HG03342 (cell line): ENCODE measurements at regions not wholly inside any gene's neighbourhood (a gene's known extent, or its start where the extent isn't known, plus 50 kb on each side); places are given as distances from the start of the nearest gene placed in this dataset.
"Not testable (repeated sequence)": the region's sequence is repeated elsewhere in the genome, so short reads cannot be mapped to it uniquely, and the experiment has no call there.

Source experiments
- ATAC-seq: cut with Tn5 transposase; IDR thresholded peaks from one replicate; pipeline ENCODE4 v1.9.1; 2021; ENCODE audit warnings: mild to moderate bottlenecking, moderate library complexity; ENCODE audit not compliant: unreplicated experiment

DNA sequence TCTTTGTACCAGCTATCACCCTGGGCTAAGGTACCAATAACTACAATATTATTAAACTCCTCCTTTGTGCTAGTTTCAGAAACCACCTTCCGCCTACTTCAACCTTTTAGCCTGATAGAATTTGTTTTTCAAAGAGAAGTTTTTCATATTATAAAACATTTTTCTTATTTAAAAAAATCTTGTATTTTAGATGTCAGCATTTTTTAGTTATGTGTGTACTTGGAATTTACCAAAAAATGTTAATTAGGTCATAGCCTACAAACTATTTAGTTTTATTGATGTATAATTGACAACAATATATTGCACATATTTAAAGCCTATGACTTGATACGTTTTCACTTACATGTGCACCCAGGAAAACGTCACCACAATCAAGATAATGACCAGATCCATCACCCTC lies 1097.6 kb downstream of the JRKL start:
- ATAC-seq: no peak

- ATAC-seq: no peak
These were observed 1109.1 kb downstream of the JRKL start for GRCh38 chr11:97498891-97499290.

DNA sequence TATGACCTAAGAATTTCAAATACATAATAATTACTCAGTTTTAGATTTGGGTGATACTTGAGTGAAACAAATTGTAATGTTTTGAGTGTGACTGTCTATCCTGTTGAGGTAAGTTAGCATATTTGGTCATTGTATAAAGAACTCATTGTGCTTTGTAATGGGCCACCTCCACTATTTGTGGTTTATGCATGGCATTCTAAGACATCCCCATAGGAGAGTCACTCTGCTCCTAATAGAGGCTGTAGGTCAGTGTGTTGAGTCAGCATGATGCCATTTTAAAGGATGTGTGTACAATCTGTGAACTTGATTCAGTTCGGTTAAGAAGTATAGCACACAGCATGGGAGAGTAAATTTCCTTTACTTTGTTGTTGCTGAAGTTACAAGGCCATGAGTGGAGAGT lies 1112.4 kb downstream of the JRKL start:
- no peak for ATAC-seq

- no peak for ATAC-seq
These were observed 1116.4 kb downstream of the JRKL start for GRCh38 chr11:97506076-97506759.

GRCh38 chr11:97514446-97514845 lies 1124.6 kb downstream of the JRKL start:
- ATAC-seq: no peak

DNA sequence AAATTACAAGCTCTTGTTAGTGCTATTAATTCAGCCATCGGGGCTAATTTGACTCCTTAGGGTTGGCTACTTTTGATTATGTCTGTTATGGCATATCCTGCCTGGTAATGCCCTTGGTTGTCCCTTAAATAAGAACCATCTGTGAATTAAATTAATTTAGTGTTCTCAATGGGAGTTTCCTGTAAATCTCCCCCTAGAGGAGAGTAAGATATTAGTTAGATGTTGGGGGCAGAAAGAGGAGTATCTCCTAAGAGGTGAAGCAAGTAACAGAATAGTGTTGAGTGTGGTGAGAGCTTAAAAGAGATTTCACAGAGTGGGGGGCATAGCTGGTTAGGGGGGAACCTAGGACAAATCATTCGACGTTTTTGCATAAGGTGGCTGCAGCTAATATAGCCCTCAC lies 1126.9 kb downstream of the JRKL start:
- no peak for ATAC-seq

DNA sequence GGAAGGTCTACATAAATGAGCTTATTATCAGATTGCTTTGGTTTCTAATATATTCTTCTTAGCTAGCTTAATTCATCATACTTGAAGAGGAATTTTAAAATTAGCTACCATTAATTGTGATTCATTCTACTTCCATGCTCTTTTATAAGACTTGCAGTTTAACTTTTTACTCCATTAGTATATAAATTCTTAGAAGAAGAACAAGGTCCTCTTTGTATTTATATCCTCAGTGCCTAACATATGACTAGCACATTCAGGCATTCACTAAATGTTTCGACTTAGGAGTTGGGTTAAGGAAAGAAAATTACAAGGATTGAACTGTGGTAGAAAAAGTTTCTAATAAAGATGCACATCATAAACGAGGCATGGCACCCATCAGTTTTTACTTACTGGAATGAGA lies 1135.5 kb downstream of the JRKL start:
- ATAC-seq: no peak

DNA sequence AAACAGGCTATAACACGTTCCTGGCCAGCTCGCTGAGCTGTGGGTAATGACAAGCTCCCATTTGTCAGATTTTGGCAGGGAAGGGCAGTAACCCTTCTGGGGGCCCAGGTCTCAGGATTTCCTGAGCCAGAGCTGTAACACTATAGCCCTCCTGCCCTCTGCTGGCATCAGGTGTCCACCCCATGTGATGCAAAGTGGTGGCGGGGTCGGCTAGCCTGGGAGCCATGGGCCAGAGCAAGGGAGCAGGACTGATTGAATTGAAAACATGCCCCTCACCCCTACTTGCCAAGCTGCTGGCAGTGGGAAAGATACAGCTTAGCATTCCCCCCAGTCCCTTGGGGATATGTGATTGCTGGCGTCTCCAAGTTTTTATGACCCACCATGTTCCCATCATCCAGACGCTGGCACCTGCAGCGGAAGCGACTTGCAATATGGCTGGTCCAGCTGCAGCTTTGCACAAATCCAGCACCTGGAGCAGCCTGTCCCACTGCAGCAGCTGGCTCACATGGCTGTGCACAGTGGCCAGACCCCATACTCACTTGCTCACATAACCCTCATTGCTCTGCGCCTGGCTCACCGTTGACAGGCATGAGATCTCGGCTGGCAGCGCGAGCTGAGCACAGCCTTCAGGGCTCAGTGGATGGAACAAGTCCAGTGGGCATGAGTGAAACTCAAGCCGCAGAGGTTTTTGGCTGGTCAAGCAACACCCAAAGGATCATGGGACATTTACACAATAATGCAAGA lies 1147.8 kb downstream of the JRKL start:
- ATAC-seq: no peak

DNA sequence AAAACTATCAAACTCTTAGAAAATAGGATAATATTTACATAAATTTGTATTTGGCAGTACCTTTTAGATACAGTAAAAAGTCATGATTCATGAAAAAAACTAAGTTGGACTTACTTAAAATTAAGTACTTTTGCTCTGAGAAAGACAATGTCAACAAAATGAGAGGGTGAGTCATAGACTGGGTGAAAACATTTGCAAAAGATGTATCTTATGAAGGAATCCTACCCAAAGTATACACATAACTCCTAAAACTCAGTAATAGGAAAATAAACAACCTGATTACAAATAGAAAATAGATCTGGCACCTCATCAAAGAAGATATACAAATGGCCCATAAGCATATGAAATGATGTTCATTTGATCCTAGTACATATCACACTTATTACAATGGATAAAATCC lies 1154.6 kb downstream of the JRKL start:
- no peak for ATAC-seq

GRCh38 chr11:97548280-97548679 lies 1158.5 kb downstream of the JRKL start:
- no peak for ATAC-seq

GRCh38 chr11:97557399-97557798 lies 1167.6 kb downstream of the JRKL start:
- no peak for ATAC-seq

- ATAC-seq: no peak
These were observed 1178.0 kb downstream of the JRKL start for GRCh38 chr11:97567801-97568200.

GRCh38 chr11:97570636-97571035 lies 1180.8 kb downstream of the JRKL start:
- ATAC-seq: no peak

GRCh38 chr11:97573771-97574170 lies 1184.0 kb downstream of the JRKL start:
- ATAC-seq: not testable (repeated sequence)

- no peak for ATAC-seq
These were observed 1185.3 kb downstream of the JRKL start for GRCh38 chr11:97574976-97575665.

GRCh38 chr11:97607291-97608000 lies 1217.6 kb downstream of the JRKL start:
- no peak for ATAC-seq

DNA sequence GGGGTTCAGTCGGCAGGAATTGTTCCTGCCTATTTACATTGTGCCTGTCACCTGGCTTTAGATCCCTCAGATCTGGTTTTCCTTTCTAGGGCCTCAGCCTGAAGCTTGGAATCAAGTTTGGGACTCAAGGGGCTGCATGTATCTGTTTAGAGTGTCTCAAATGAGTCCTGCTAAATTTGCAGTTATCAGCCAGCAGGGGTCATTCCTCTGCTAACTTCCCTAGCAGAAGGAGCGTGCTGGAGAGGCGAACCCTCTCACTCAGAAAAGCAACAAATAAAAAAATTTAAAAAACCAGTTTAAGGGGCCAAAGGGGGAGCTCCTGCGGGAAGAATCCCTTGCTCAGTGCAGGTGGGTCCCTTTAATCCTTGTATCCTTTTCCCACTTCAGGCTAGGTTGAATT lies 1220.2 kb downstream of the JRKL start:
- ATAC-seq: no peak

DNA sequence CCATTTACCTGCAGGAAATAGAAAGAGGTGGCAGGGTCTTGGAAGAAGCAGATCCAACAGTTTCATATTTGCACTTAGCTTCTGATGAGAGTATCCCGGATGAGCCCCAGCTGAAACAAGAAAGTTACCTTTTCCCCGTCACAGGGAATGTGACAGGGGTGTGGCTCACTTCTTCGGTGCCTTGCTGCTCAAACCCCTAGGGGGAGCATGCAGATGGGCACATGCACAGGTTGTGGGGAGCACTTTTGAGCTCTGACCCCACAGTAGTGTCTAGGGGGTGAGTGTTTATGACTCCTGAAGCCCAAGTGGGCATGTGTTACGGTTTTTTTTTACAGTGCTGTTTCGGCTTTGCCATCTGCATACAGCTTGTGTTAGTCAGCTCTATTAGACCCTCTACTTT lies 1221.0 kb downstream of the JRKL start:
- no peak for ATAC-seq

DNA sequence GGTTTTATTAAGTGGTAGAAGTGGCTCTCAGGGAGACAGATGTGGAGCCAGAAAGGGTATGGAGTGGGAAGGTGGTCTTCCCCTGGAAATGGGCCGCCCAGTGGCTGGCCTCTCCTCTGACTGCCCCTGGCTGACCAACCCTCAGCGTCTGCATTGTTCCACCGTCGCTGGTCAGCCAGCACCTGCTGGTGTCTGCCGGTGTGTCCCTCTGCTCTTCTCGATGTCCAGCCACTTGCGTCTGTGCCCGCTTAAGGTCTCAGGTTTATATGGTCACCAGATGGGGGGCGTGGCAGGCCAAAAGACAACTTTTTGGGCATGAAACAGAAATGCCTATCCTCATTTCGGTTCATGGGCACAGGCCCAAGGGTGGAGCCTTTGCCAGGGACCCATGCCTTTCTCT lies 1221.5 kb downstream of the JRKL start:
- no peak for ATAC-seq

DNA sequence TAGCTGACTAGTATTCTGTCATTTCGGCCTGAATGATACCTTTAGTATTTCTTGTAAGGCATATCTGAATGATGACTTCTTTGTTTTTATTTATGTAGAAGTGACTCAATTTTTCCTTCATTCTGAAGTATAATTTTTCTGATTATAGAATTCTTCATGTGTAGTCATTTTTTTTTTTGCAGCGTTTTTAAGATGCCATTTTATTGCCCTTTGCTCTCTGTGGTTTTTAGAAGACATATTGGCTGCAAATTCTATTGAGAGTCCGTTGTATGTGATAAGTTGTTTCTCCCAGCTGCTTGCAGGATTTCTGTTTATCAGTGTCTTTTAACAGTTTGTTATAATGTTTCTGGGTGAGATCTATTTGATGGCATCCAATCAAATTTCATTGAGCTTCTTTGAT lies 1224.8 kb downstream of the JRKL start:
- ATAC-seq: no peak

DNA sequence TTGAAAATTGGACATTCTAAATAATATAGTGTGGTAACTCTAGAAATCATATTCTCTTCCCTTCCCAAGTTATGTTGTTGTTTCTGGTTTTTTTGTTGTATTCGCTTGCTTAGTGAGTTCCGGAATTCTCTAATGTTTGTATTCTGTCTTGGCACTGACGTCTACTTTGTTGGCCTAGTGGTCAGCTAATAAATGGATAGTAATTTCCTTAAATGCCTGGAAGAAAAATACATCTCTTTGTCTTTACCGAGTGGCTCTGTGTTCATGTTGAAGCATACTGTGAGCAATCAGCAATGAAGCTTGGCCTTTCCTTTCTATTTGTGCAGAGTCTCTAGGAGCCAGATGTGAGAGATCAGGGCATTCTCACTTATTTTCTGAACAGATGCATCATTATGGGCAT lies 1225.7 kb downstream of the JRKL start:
- no peak for ATAC-seq
